MM.1S (cell line): ENCODE measurements at regions not wholly inside any gene's neighbourhood (a gene's known extent, or its start where the extent isn't known, plus 50 kb on each side); places are given as distances from the start of the nearest gene placed in this dataset.
A peak's percentile ranks its signal among the peaks of the same experiment; 100 is the strongest.
"Not testable (repeated sequence)": the region's sequence is repeated elsewhere in the genome, so short reads cannot be mapped to it uniquely, and the experiment has no call there.

Experiments used
- DNase-seq: peaks from one replicate; pipeline ENCODE4 v3.0.0-alpha.2; 2015
- H2AFZ ChIP-seq: fragments of 300-600 bp; sonication (generic); 2 replicates; pipeline ENCODE4 v1.6.0; 2016; ENCODE audit warnings: antibody characterized with exemption, low read length
- H3F3A ChIP-seq: fragments of 300-600 bp; sonication (generic); 2 replicates; pipeline ENCODE4 v1.6.1; 2016; ENCODE audit warnings: mild to moderate bottlenecking, antibody characterized with exemption, low read length, moderate library complexity, mixed read lengths; ENCODE audit not compliant: insufficient read depth
- H3K27ac ChIP-seq: fragments of 300-600 bp; sonication (generic); 2 replicates; pipeline ENCODE4 v1.5.1; 2016; ENCODE audit warnings: mild to moderate bottlenecking, low read length
- H3K27me3 ChIP-seq: fragments of 300-600 bp; sonication (generic); replicated peaks from 2 replicates; pipeline ENCODE4 v1.6.0; 2016; ENCODE audit warnings: low read length; ENCODE audit not compliant: insufficient read depth
- H3K36me3 ChIP-seq: fragments of 300-600 bp; sonication (generic); replicated peaks from 2 replicates; pipeline ENCODE4 v1.6.1; 2016; ENCODE audit warnings: mild to moderate bottlenecking, low read length, mixed read lengths; ENCODE audit not compliant: insufficient read depth
- H3K4me1 ChIP-seq: fragments of 300-600 bp; sonication (generic); 2 replicates; pipeline ENCODE4 v1.6.1; 2016; ENCODE audit warnings: low read length, mixed read lengths
- H3K4me2 ChIP-seq: fragments of 300-600 bp; sonication (generic); 2 replicates; pipeline ENCODE4 v1.6.0; 2016; ENCODE audit warnings: low read depth, low read length
- H3K4me3 ChIP-seq: fragments of 300-600 bp; sonication (generic); 2 replicates; pipeline ENCODE4 v1.5.1; 2016; ENCODE audit warnings: low read length, mixed read lengths
- H3K79me2 ChIP-seq: fragments of 300-600 bp; sonication (generic); 2 replicates; pipeline ENCODE4 v1.6.1; 2016; ENCODE audit warnings: mixed run types, low read length, mixed read lengths
- H3K9ac ChIP-seq: fragments of 300-600 bp; sonication (generic); 2 replicates; pipeline ENCODE4 v1.6.1; 2016; ENCODE audit warnings: low read length, mixed read lengths
- H3K9me2 ChIP-seq: fragments of 300-600 bp; sonication (generic); replicated peaks from 2 replicates; pipeline ENCODE4 v1.6.1; 2016; ENCODE audit warnings: mild to moderate bottlenecking, low read length, mixed read lengths; ENCODE audit not compliant: insufficient read depth
- H3K9me3 ChIP-seq: fragments of 300-600 bp; sonication (generic); replicated peaks from 2 replicates; pipeline ENCODE4 v1.6.1; 2016; ENCODE audit warnings: mild to moderate bottlenecking, low read length, mixed read lengths; ENCODE audit not compliant: insufficient read depth
- H4K20me1 ChIP-seq: fragments of 300-600 bp; sonication (generic); 2 replicates; pipeline ENCODE4 v1.6.1; 2016; ENCODE audit warnings: mild to moderate bottlenecking, low read length, moderate library complexity, mixed read lengths; ENCODE audit not compliant: insufficient read depth

GRCh38 chr2:111482987-111483679 is 362.4 kb downstream of the BCL2L11 start:
- H2AFZ ChIP-seq, H3K9me2 ChIP-seq: not testable (repeated sequence)

GRCh38 chr2:111484097-111484496 is 363.4 kb downstream of the BCL2L11 start:
- DNase-seq, H2AFZ ChIP-seq, H4K20me1 ChIP-seq, H3K4me3 ChIP-seq, H3K9ac ChIP-seq, H3K27me3 ChIP-seq, H3K9me2 ChIP-seq, H3K4me2 ChIP-seq, H3K9me3 ChIP-seq, H3K27ac ChIP-seq, H3K36me3 ChIP-seq, H3F3A ChIP-seq: not testable (repeated sequence)
- Histone ChIP-seq H3K4me1 (peaks cover 14% of the 10 kb centered on the region; the same call in 1 of the 2 replicates), H3K79me2 (peaks cover 69% of the 10 kb centered on the region)

More at GRCh38 chr2:111482987-111483679, 362.4 kb downstream of the BCL2L11 start:
- H3K4me2 ChIP-seq, H3K36me3 ChIP-seq, H3K9me3 ChIP-seq, H3K27me3 ChIP-seq, H3K9ac ChIP-seq, H3K4me3 ChIP-seq, H3F3A ChIP-seq, H4K20me1 ChIP-seq: not testable (repeated sequence)
- H3K27ac ChIP-seq = peak overlapping the region; percentile 55; the same call in 1 of the 2 replicates
- peak; percentile 11 for DNase-seq
- H3K79me2 ChIP-seq = peaks cover 73% of the 10 kb centered on the region
- peaks cover 14% of the 10 kb centered on the region; the same call in 1 of the 2 replicates for H3K4me1 ChIP-seq

GRCh38 chr2:111485895-111486294 is 365.2 kb downstream of the BCL2L11 start:
- Histone ChIP-seq H3K79me2 (peaks cover 66% of the 10 kb centered on the region), H3K4me1 (peaks cover 14% of the 10 kb centered on the region; the same call in 1 of the 2 replicates)
- not testable (repeated sequence) for H3K4me3 ChIP-seq, H2AFZ ChIP-seq, H3K9me3 ChIP-seq, H4K20me1 ChIP-seq, H3K4me2 ChIP-seq, DNase-seq, H3F3A ChIP-seq, H3K27me3 ChIP-seq, H3K27ac ChIP-seq, H3K36me3 ChIP-seq, H3K9ac ChIP-seq, H3K9me2 ChIP-seq

GRCh38 chr2:111488451-111488850 is 367.7 kb downstream of the BCL2L11 start:
- not testable (repeated sequence) for H3K4me2 ChIP-seq, DNase-seq, H3K36me3 ChIP-seq, H3K4me1 ChIP-seq, H3K27me3 ChIP-seq, H2AFZ ChIP-seq, H3F3A ChIP-seq, H3K9ac ChIP-seq, H3K27ac ChIP-seq, H3K9me2 ChIP-seq, H3K9me3 ChIP-seq, H4K20me1 ChIP-seq, H3K4me3 ChIP-seq
- H3K79me2 ChIP-seq = peaks cover 61% of the 10 kb centered on the region

GRCh38 chr2:111489460-111489859 is 368.7 kb downstream of the BCL2L11 start:
- DNase-seq, H3F3A ChIP-seq, H3K9me3 ChIP-seq, H3K4me2 ChIP-seq, H4K20me1 ChIP-seq, H3K36me3 ChIP-seq, H3K4me1 ChIP-seq, H3K9me2 ChIP-seq, H3K4me3 ChIP-seq, H2AFZ ChIP-seq, H3K27ac ChIP-seq, H3K27me3 ChIP-seq, H3K9ac ChIP-seq: not testable (repeated sequence)
- H3K79me2 ChIP-seq = peaks cover 61% of the 10 kb centered on the region

- DNase-seq, H3K4me3 ChIP-seq, H3K4me1 ChIP-seq, H3K4me2 ChIP-seq, H4K20me1 ChIP-seq, H3K36me3 ChIP-seq, H3K27ac ChIP-seq, H3K27me3 ChIP-seq, H3K9ac ChIP-seq, H3F3A ChIP-seq, H3K9me3 ChIP-seq, H3K9me2 ChIP-seq, H2AFZ ChIP-seq: not testable (repeated sequence)
- peaks cover 58% of the 10 kb centered on the region for H3K79me2 ChIP-seq
Observed at GRCh38 chr2:111491181-111491580, 370.5 kb downstream of the BCL2L11 start.

GRCh38 chr2:111491614-111492013 is 370.9 kb downstream of the BCL2L11 start:
- H3F3A ChIP-seq, H3K27me3 ChIP-seq, H3K9me2 ChIP-seq, H2AFZ ChIP-seq, H3K4me1 ChIP-seq, H4K20me1 ChIP-seq, DNase-seq, H3K36me3 ChIP-seq, H3K27ac ChIP-seq, H3K9me3 ChIP-seq, H3K9ac ChIP-seq, H3K4me3 ChIP-seq, H3K4me2 ChIP-seq: not testable (repeated sequence)
- H3K79me2 ChIP-seq = peaks cover 55% of the 10 kb centered on the region

GRCh38 chr2:111492995-111493719 is 372.4 kb downstream of the BCL2L11 start:
- Histone ChIP-seq H3K4me3 (peak overlapping the region; percentile 75), H3K9ac (peak overlapping the region; percentile 93)

More at GRCh38 chr2:111492995-111493719, 372.4 kb downstream of the BCL2L11 start:
- Histone ChIP-seq H3K79me2 (peaks cover 46% of the 10 kb centered on the region), H3K27ac (peak overlapping the region; percentile 89), H3K4me2 (peak overlapping the region; percentile 35; the same call in 1 of the 2 replicates)
- H4K20me1 ChIP-seq, H3K36me3 ChIP-seq, DNase-seq, H3K9me2 ChIP-seq, H3F3A ChIP-seq, H2AFZ ChIP-seq, H3K9me3 ChIP-seq, H3K4me1 ChIP-seq, H3K27me3 ChIP-seq: not testable (repeated sequence)
